ENCODE measurements at regions not wholly inside any gene's neighbourhood (a gene's known extent, or its start where the extent isn't known, plus 50 kb on each side); places are given as distances from the start of the nearest gene placed in this dataset.

DNA sequence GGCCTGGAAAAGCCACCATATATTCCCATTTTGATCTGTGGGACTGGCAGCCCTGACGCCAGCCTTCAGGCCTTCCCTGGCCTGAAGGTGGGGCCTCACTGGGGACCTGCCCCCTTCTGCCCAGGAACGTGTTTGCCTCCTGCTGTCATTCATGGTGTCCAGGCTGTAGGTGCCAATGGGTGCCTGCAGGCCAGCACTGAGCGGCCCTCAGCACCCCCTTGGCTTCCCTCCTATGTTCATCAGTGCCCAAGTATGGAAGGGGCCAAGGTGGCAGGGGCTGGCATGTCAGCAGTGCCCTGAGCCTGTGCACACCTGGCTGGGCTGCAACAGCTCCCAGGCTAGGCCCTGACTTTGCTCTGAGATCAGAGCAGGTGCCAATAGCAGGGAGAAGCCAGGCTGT is 800.3 kb upstream of the RAB6C start:
- H3K27ac ChIP-seq (ENCODE audit: insufficient read depth, low read length) = no peak overlapping the region
- H3K9ac ChIP-seq (ENCODE audit: insufficient read depth, low read length) = no peak overlapping the region
- DNase-seq (ENCODE audit: low read depth in 2 of 2) = no peak
- H3K79me2 ChIP-seq (ENCODE audit: control insufficient read depth, insufficient read depth, low read length) = no peaks in the 10 kb centered on the region
- H3K9me3 ChIP-seq (ENCODE audit: control insufficient read depth, insufficient read depth, low read depth, low read length) = no peaks in the 10 kb centered on the region
- H2AFZ ChIP-seq (ENCODE audit: low read length) = no peak overlapping the region
- no peaks in the 10 kb centered on the region for H3K36me3 ChIP-seq (ENCODE audit: control insufficient read depth, insufficient read depth, low read length)
- no peak for TF ChIP-seq EZH2 (IDR thresholded peaks at IDR 0.05; ENCODE audit: low read length, missing control alignments)
- TF ChIP-seq, protein P1, sequence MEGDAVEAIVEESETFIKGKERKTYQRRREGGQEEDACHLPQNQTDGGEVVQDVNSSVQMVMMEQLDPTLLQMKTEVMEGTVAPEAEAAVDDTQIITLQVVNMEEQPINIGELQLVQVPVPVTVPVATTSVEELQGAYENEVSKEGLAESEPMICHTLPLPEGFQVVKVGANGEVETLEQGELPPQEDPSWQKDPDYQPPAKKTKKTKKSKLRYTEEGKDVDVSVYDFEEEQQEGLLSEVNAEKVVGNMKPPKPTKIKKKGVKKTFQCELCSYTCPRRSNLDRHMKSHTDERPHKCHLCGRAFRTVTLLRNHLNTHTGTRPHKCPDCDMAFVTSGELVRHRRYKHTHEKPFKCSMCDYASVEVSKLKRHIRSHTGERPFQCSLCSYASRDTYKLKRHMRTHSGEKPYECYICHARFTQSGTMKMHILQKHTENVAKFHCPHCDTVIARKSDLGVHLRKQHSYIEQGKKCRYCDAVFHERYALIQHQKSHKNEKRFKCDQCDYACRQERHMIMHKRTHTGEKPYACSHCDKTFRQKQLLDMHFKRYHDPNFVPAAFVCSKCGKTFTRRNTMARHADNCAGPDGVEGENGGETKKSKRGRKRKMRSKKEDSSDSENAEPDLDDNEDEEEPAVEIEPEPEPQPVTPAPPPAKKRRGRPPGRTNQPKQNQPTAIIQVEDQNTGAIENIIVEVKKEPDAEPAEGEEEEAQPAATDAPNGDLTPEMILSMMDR (conservative IDR thresholded peaks at IDR 0.05 in 1 of 2, IDR thresholded peaks at IDR 0.05 in 1 of 2; ENCODE audit: low read depth in 1 of 2, low read length in 2 of 2) = no peak
- H4K20me1 ChIP-seq (ENCODE audit: control insufficient read depth, extremely low read depth, insufficient read depth, low read length) = no peaks in the 10 kb centered on the region
- no peaks in the 10 kb centered on the region for H3K4me1 ChIP-seq (ENCODE audit: control insufficient read depth, extremely low read depth, insufficient read depth, low read length)
- H3K4me3 ChIP-seq (replicated peaks in 1 of 4; ENCODE audit: control extremely low read depth in 1 of 4, insufficient read depth in 1 of 4, low read depth in 3 of 4, low read length in 4 of 4) = no peak overlapping the region
- H3K27me3 ChIP-seq (ENCODE audit: control insufficient read depth, insufficient read depth, low read length) = no peaks in the 10 kb centered on the region
- H3K4me2 ChIP-seq (ENCODE audit: extremely low read depth, insufficient read depth, low read length) = no peak overlapping the region

DNA sequence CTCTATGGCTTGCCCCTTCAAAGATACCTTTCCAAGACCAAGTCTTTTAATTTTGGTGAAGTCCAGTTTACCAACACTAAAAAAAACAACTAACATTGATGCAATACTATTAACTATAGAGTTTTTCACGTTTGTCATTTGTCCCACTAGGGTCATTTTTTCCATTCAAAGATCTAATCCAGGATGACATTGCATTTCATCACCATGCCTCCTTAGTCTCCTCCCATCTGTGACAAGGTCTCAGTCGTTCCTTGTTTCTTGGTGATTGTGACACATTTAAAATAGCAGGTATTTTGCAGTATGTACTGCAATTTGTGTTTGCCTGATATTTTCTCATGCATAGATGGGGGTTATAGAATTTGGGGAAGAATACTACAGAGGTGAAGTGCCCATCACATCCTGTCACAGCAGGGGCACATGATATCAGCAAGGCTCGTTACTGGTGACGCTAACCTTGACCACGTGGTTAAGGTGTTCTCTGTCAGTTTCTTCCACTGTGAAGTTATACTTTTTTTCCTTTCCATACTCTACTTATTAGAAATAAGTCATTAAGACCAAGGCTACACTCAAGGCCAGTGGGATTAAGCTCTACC is 799.2 kb upstream of the RAB6C start:
- no peak overlapping the region for H3K9ac ChIP-seq (ENCODE audit: insufficient read depth, low read length)
- no peaks in the 10 kb centered on the region for H3K36me3 ChIP-seq (ENCODE audit: control insufficient read depth, insufficient read depth, low read length)
- H2AFZ ChIP-seq (ENCODE audit: low read length) = no peak overlapping the region
- no peaks in the 10 kb centered on the region for H3K27me3 ChIP-seq (ENCODE audit: control insufficient read depth, insufficient read depth, low read length)
- no peak for DNase-seq (ENCODE audit: low read depth in 2 of 2)
- no peaks in the 10 kb centered on the region for H3K79me2 ChIP-seq (ENCODE audit: control insufficient read depth, insufficient read depth, low read length)
- no peaks in the 10 kb centered on the region for H4K20me1 ChIP-seq (ENCODE audit: control insufficient read depth, extremely low read depth, insufficient read depth, low read length)
- H3K4me2 ChIP-seq (ENCODE audit: extremely low read depth, insufficient read depth, low read length) = no peak overlapping the region
- TF ChIP-seq, protein P1 (conservative IDR thresholded peaks at IDR 0.05 in 1 of 2, IDR thresholded peaks at IDR 0.05 in 1 of 2; ENCODE audit: low read depth in 1 of 2, low read length in 2 of 2) = no peak
- no peak for TF ChIP-seq EZH2 (IDR thresholded peaks at IDR 0.05; ENCODE audit: low read length, missing control alignments)
- H3K4me3 ChIP-seq (replicated peaks in 1 of 4; ENCODE audit: control extremely low read depth in 1 of 4, insufficient read depth in 1 of 4, low read depth in 3 of 4, low read length in 4 of 4) = no peak overlapping the region
- no peaks in the 10 kb centered on the region for H3K4me1 ChIP-seq (ENCODE audit: control insufficient read depth, extremely low read depth, insufficient read depth, low read length)
- no peaks in the 10 kb centered on the region for H3K9me3 ChIP-seq (ENCODE audit: control insufficient read depth, insufficient read depth, low read depth, low read length)
- no peak overlapping the region for H3K27ac ChIP-seq (ENCODE audit: insufficient read depth, low read length)

DNA sequence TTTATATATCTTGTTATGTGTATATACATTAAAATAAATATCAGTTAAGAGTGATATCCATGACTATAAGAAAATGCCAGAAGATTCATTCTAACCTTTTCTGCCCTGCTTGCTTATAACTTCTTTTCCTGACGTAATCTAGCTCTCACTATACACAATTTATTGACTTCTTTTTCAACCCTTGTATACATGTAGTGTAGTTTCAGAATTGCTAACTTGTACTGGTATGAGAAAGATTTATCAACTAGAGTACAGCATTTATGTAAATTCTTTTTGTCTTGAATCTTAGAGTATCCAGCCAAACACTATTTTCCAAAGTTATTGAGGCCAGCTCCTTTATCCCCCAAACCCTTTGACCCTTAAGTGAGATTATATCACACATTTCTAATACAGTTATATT is 798.0 kb upstream of the RAB6C start:
- H3K4me2 ChIP-seq (ENCODE audit: extremely low read depth, insufficient read depth, low read length) = no peak overlapping the region
- H3K9ac ChIP-seq (ENCODE audit: insufficient read depth, low read length) = no peak overlapping the region
- H3K27ac ChIP-seq (ENCODE audit: insufficient read depth, low read length) = no peak overlapping the region
- TF ChIP-seq, protein P1 (conservative IDR thresholded peaks at IDR 0.05 in 1 of 2, IDR thresholded peaks at IDR 0.05 in 1 of 2; ENCODE audit: low read depth in 1 of 2, low read length in 2 of 2) = no peak
- TF ChIP-seq EZH2 (IDR thresholded peaks at IDR 0.05; ENCODE audit: low read length, missing control alignments) = no peak
- H3K4me3 ChIP-seq (replicated peaks in 1 of 4; ENCODE audit: control extremely low read depth in 1 of 4, insufficient read depth in 1 of 4, low read depth in 3 of 4, low read length in 4 of 4) = no peak overlapping the region
- no peaks in the 10 kb centered on the region for H3K4me1 ChIP-seq (ENCODE audit: control insufficient read depth, extremely low read depth, insufficient read depth, low read length)
- H2AFZ ChIP-seq (ENCODE audit: low read length) = no peak overlapping the region
- no peak for DNase-seq (ENCODE audit: low read depth in 2 of 2)
- H3K36me3 ChIP-seq (ENCODE audit: control insufficient read depth, insufficient read depth, low read length) = no peaks in the 10 kb centered on the region
- H3K27me3 ChIP-seq (ENCODE audit: control insufficient read depth, insufficient read depth, low read length) = no peaks in the 10 kb centered on the region
- no peaks in the 10 kb centered on the region for H4K20me1 ChIP-seq (ENCODE audit: control insufficient read depth, extremely low read depth, insufficient read depth, low read length)
- H3K79me2 ChIP-seq (ENCODE audit: control insufficient read depth, insufficient read depth, low read length) = no peaks in the 10 kb centered on the region
- no peaks in the 10 kb centered on the region for H3K9me3 ChIP-seq (ENCODE audit: control insufficient read depth, insufficient read depth, low read depth, low read length)
